ENCODE measurements at regions not wholly inside any gene's neighbourhood (a gene's known extent, or its start where the extent isn't known, plus 50 kb on each side); places are given as distances from the start of the nearest gene placed in this dataset.

- H3K4me3 ChIP-seq (ENCODE audit: low read length): peak overlapping the region; percentile 36
Measured at GRCh38 chr2:114122930-114123329, 233.0 kb downstream of the ACTR3 start.

GRCh38 chr2:114123925-114124324 is 234.0 kb downstream of the ACTR3 start:
- Histone ChIP-seq H3K4me2 (ENCODE audit: low read length) (no peak overlapping the region), H3K79me2 (replicated peaks; ENCODE audit: insufficient read depth, low read length) (no peaks in the 10 kb centered on the region), H3F3A (ENCODE audit: insufficient read depth, low read length, poor library complexity, severe bottlenecking) (no peaks in the 10 kb centered on the region), H3K4me3 (ENCODE audit: low read length) (no peak overlapping the region), H2AFZ (ENCODE audit: low read depth, low read length) (no peak overlapping the region), H4K20me1 (ENCODE audit: insufficient read depth) (no peaks in the 10 kb centered on the region), H3K27me3 (ENCODE audit: insufficient read depth, low read depth, low read length) (no peaks in the 10 kb centered on the region), H3K36me3 (ENCODE audit: insufficient read depth, low read length) (no peaks in the 10 kb centered on the region), H3K9me3 (ENCODE audit: low read length) (no peaks in the 10 kb centered on the region), H3K9me2 (ENCODE audit: insufficient read depth, low read length) (no peaks in the 10 kb centered on the region), H3K9ac (ENCODE audit: low read length) (no peak overlapping the region), H3K27ac (ENCODE audit: low read length) (no peak overlapping the region)
- no peak for TF ChIP-seq POLR2AphosphoS5 (IDR thresholded peaks at IDR 0.05)
- no peak for TF ChIP-seq TAF1 (IDR thresholded peaks at IDR 0.05; ENCODE audit: low read depth)
- no peak for TF ChIP-seq SMC3 (conservative IDR thresholded peaks at IDR 0.05; ENCODE audit: poor library complexity)
- TF ChIP-seq CTCF (IDR thresholded peaks at IDR 0.05; ENCODE audit: poor library complexity, severe bottlenecking): no peak
- TF ChIP-seq EP300 (conservative IDR thresholded peaks at IDR 0.05; ENCODE audit: poor library complexity, severe bottlenecking): no peak
- no peak for TF ChIP-seq EZH2 (IDR thresholded peaks at IDR 0.05; ENCODE audit: borderline replicate concordance, insufficient read depth, low read length, poor library complexity, severe bottlenecking)
- no peak for TF ChIP-seq MXI1 (conservative IDR thresholded peaks at IDR 0.05; ENCODE audit: poor library complexity, severe bottlenecking)
- no peak for TF ChIP-seq RAD21 (conservative IDR thresholded peaks at IDR 0.05)

More at GRCh38 chr2:114122930-114123329, 233.0 kb downstream of the ACTR3 start:
- Histone ChIP-seq H3K36me3 (ENCODE audit: insufficient read depth, low read length) (no peaks in the 10 kb centered on the region), H4K20me1 (ENCODE audit: insufficient read depth) (no peaks in the 10 kb centered on the region), H3F3A (ENCODE audit: insufficient read depth, low read length, poor library complexity, severe bottlenecking) (no peaks in the 10 kb centered on the region), H3K4me2 (ENCODE audit: low read length) (no peak overlapping the region), H2AFZ (ENCODE audit: low read depth, low read length) (peak overlapping the region; percentile 14), H3K9me2 (ENCODE audit: insufficient read depth, low read length) (no peaks in the 10 kb centered on the region), H3K9ac (ENCODE audit: low read length) (no peak overlapping the region), H3K9me3 (ENCODE audit: low read length) (no peaks in the 10 kb centered on the region), H3K27ac (ENCODE audit: low read length) (peak overlapping the region; percentile 40), H3K79me2 (replicated peaks; ENCODE audit: insufficient read depth, low read length) (no peaks in the 10 kb centered on the region), H3K27me3 (ENCODE audit: insufficient read depth, low read depth, low read length) (no peaks in the 10 kb centered on the region)
- no peak for TF ChIP-seq REST (IDR thresholded peaks at IDR 0.05; ENCODE audit: borderline replicate concordance)
- peak; percentile 66 for TF ChIP-seq EP300 (conservative IDR thresholded peaks at IDR 0.05; ENCODE audit: poor library complexity, severe bottlenecking)
- TF ChIP-seq RAD21 (conservative IDR thresholded peaks at IDR 0.05): peak; percentile 42
- peak; percentile 40 for TF ChIP-seq CTCF (IDR thresholded peaks at IDR 0.05; ENCODE audit: poor library complexity, severe bottlenecking)
- peak; percentile 15 for TF ChIP-seq SMC3 (conservative IDR thresholded peaks at IDR 0.05; ENCODE audit: poor library complexity)
- TF ChIP-seq TAF1 (IDR thresholded peaks at IDR 0.05; ENCODE audit: low read depth): no peak
- TF ChIP-seq POLR2AphosphoS5 (IDR thresholded peaks at IDR 0.05): peak; percentile 58
- no peak for TF ChIP-seq EZH2 (IDR thresholded peaks at IDR 0.05; ENCODE audit: borderline replicate concordance, insufficient read depth, low read length, poor library complexity, severe bottlenecking)
- no peak for TF ChIP-seq MXI1 (conservative IDR thresholded peaks at IDR 0.05; ENCODE audit: poor library complexity, severe bottlenecking)
